Epithelial cell of proximal tubule (primary cell): ENCODE measurements at regions not wholly inside any gene's neighbourhood (a gene's known extent, or its start where the extent isn't known, plus 50 kb on each side); places are given as distances from the start of the nearest gene placed in this dataset.

Experiments
- DNase-seq: peaks from one replicate; pipeline ENCODE4 v3.0.0-alpha.2; 2011; ENCODE audit warnings: low read depth
- H3K4me3 ChIP-seq: 2 replicates; pipeline ENCODE4 v1.5.1; 2011; ENCODE audit warnings: low read depth, mild to moderate bottlenecking, low read length
- TF ChIP-seq, protein P1 (sequence below): conservative IDR thresholded peaks from 2 replicates; pipeline ENCODE4 v1.5.1; 2012; ENCODE audit warnings: low read depth, mild to moderate bottlenecking, low read length

DNA sequence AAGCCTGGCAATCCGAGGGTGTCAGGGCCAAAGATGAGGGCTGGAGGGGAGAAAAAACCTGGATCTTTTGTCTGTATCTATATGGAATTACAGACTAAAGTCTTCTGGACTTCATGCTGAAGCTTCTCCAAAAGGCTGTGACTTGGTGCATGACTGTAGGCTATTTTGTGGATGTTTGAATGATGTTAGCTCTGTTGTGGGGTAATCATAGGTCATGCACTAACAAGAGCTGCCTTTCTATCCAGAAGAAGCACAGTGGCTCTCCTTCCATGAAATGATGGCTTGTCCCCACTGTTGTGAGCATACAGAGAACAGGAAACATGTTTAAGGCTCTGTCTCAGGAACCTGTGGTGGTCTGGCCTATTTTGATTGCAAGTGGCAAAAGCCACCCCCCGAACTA, 263.3 kb upstream of the PLET1 start:
- H3K4me3 ChIP-seq: no peak overlapping the region
- no peak for DNase-seq

DNA sequence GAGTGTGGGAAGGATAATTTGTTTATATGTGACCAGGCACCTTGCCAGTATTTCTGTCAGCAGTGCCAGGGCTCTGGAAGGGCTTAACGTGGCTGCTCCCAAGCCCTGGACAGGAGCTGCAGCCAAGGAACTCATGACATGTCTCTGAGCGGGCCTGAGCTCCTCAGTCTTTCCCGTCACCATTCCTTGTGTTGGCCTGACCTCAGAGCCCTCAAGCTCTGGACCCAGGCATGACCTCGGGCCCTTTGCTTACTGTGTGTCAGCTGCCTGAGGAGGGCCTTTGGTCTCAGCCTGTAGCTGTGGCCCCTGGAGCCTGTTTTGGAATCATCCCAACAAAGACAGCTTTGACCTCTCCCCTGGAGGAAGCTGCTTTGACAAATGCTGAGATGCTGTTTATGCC, 264.1 kb upstream of the PLET1 start:
- DNase-seq: no peak
- no peak overlapping the region for H3K4me3 ChIP-seq
- TF ChIP-seq, protein P1, sequence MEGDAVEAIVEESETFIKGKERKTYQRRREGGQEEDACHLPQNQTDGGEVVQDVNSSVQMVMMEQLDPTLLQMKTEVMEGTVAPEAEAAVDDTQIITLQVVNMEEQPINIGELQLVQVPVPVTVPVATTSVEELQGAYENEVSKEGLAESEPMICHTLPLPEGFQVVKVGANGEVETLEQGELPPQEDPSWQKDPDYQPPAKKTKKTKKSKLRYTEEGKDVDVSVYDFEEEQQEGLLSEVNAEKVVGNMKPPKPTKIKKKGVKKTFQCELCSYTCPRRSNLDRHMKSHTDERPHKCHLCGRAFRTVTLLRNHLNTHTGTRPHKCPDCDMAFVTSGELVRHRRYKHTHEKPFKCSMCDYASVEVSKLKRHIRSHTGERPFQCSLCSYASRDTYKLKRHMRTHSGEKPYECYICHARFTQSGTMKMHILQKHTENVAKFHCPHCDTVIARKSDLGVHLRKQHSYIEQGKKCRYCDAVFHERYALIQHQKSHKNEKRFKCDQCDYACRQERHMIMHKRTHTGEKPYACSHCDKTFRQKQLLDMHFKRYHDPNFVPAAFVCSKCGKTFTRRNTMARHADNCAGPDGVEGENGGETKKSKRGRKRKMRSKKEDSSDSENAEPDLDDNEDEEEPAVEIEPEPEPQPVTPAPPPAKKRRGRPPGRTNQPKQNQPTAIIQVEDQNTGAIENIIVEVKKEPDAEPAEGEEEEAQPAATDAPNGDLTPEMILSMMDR: no peak

More for the DNA sequence above, 263.3 kb upstream of the PLET1 start:
- TF ChIP-seq, protein P1: no peak

DNA sequence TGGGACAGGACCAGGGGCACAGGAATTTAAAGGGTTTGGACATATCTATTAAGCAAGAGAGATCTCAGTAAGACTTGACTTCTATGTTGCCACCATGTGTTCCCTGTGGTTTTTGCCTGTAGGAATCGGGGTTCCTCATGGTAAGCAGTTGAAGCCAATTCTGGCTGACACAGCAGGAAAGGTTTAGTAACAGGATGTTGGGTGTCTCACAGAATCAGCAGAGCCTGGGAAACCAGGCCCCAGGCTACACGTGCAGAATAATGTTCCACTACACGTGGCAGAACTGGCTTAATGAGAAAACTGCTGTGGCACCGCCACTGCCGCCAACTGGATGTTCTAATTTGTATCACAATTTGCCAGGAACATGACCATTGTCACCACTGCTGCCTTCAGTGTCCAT, 264.6 kb upstream of the PLET1 start:
- H3K4me3 ChIP-seq: no peak overlapping the region
- DNase-seq: no peak
- TF ChIP-seq, protein P1: no peak

DNA sequence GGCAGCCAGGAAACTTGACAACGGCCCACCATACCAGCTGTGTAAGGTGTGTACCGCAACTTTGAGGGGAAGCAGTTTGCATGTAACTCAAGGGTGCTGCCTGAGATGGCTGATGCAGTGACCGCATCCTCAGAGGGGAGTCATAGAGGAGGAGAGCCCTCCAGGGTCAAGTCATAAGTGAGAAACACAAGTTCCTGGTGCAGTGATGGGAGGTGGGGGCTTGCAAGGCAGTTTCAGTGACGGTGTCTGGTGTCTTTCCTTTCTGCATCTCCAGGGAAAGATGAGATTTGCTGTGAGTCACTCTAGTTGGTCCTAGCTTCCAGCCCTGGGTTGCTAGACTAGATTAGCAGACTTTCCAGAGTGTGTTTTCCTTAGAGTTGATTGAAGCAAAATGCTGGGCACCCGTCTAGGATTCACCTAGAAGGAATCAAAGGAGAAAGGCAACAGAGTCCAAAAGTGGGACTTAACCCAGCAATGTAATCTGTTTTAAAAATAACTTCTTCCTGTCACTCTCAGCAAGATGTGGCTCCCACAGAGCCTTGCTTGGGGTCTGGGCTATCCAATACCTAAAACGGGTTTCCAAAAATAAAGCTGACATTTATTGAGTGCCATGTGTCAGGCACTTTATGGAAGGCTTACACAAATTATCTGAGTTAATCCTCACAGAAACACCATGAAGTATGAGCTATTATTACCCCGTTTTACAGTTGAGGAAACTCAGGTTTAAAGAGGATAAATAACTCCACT, 265.4 kb upstream of the PLET1 start:
- TF ChIP-seq, protein P1: no peak
- DNase-seq: no peak
- no peak overlapping the region for H3K4me3 ChIP-seq

DNA sequence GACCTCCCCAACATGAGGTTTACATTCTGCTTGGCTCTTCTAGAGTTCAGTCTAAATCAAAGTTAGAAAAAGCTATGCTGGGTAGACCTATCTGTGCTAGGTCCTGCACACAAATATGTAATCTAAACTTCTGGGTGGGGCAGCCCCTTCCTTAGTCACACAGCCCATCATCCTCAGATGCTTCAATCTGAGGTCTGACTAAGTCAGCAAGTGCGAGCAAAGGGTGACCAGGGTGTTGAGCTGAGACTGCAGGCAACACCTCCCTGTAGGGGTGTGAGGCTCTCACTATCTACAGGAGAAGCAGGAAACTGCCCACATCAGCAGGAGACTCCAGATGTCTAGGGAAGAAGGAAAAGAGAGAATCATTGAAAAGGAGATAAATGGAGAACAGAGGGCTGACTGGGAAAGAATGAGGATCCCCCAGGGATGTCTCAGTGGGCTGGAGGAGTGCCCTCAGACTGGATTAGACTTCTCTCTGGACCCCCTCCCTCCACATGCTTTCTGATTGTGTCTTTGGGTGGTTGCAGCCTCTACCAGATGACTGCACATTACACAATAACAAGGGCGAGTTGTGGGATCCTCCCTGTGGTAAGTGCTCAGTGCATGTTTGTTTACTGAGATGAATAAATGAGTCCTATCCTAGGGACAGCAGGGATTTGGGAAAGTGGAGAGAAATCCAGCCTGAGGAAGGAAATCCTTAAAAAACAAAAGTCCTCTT, 266.2 kb upstream of the PLET1 start:
- DNase-seq: no peak
- no peak overlapping the region for H3K4me3 ChIP-seq
- TF ChIP-seq, protein P1: no peak

DNA sequence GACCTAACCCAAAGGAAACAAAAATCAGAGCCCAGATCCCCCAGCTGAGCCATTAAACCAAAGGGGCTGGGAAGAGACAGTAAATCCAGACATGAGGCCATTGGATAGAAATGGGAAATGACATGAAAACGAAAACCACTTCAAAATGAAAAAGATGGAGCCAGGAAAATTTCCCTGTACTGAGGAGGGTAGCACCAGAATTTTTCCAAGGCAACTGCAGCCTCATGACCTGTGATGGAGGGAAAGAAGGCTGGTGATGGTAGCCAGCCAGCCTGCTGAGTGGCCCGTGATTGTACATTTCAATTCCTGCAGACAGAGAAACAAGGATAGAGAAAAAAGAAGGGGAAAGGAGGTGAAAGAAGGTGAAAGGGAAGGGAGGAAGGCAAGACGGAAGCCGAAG, 268.4 kb upstream of the PLET1 start:
- no peak for DNase-seq
- H3K4me3 ChIP-seq: no peak overlapping the region
- TF ChIP-seq, protein P1: no peak
